SIG-M5 (cell line): ENCODE measurements at regions not wholly inside any gene's neighbourhood (a gene's known extent, or its start where the extent isn't known, plus 50 kb on each side); places are given as distances from the start of the nearest gene placed in this dataset.

Source experiments
- DNase-seq: peaks from one replicate; lab custom pipeline; 2025; lab: John Stamatoyannopoulos, UW

DNA sequence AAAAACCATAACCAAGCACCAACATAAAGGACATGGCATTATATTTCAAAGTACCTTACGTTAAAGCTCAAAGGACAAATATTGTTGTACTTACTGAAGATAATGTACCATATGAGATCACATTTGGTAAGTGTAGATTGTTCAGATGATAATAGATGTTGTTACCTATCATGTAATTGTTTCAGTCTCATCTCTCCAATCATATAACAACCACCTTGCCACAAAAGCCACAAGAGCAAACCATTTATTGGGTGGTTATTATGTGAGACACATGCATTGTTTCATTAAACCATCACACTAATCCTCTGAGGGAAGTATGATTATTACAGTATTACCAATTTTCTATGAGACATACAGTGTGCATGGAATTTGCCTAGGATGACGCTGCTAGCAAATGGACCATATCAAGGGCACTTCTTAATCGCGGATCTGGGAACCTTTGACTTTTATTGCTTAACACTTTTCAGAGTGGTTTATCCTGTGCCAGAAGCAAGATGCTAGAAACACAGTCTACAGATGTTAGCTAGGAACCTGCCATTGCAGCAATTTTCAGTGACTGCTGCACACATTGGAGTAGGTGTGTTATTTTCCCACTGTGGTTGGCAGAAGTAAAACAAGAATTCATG lies 149.8 kb upstream of the AKIRIN2 start:
- DNase-seq, result no peak

DNA sequence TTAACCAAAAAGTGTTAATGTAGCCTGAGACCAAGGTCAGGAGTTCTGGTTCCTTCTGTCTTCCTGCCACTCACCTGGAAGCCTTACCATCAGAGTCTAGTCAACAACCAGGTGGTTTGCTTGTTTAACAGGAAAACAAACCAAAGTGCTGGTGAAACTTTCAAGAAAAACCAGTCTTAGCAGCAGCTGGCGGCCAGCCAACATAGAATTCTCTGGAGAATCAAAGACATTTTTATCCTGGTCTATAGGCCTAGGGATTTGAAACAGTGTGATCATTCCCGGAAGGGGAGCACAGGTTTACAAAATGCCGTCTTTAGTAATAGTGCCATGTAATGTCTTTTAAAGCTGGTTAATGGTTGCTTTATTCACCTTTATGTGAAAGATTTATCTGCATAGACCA lies 146.6 kb upstream of the AKIRIN2 start:
- no peak for DNase-seq

DNA sequence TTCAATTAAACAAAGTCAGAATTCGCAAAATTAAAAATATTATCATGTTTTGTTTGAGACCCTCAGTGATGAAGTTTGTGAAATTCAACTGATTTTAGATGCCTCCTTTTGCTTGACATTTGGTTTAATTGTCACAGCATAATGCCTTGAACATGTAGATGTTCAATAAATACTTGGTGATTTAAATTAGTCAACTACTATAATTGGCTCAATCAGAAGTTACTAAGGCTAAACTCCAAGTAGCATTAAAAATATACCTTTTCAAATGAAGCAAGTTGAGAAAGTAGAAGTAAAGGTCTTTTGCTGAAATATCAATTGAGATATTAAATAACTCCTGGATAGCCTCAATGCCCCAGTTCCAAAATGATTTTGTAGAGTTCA lies 145.8 kb upstream of the AKIRIN2 start:
- DNase-seq, result no peak

DNA sequence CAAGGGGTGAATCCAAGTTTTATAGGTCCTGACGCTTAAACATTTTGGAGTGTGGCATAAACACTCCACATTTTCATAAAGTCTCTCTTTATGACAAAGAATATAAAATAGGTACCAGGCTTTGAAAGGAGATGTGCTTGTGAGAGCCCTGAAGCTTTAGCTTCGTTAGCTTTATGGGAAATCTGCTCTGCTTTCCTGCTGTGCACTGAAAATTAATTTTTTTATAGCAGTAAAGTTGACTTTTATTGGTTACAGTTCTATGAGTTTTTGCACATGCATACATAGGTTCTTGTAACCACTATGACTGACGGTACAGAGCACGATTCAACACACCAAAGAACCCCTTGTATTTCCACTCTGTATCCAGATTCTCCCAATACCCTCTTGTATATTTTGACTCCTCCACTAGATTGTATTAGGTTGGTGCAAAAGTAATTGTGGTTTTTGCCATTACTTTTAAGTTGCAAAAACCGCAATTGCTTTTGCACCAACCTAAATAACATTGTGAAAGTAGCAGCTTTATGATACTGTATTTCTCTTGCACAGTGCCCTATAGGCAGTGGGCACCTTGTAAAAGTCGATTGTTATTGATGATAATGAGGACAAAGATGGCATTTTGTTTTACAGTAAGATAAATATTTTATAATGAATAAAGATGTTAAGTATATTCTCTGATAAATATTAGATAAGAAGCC lies 145.2 kb upstream of the AKIRIN2 start:
- DNase-seq, result no peak

DNA sequence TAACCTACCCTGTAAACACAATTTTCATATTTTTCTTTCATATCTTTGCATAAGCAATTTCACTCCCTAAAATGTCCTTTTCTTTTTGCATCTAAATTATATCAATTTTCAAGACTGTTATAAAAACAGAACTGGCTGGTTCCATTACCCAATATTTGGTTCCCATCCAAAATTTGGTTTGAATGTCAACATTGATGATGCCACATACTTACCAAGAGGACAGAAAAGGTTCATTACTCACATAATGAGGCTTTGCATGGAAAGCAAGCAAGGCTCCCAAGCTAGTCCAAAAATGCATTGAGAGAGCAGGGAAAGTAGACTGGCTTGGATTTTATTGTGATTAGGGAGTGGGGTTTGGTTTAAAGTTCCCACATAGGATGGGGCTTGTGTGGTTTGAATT lies 144.4 kb upstream of the AKIRIN2 start:
- DNase-seq, result no peak

DNA sequence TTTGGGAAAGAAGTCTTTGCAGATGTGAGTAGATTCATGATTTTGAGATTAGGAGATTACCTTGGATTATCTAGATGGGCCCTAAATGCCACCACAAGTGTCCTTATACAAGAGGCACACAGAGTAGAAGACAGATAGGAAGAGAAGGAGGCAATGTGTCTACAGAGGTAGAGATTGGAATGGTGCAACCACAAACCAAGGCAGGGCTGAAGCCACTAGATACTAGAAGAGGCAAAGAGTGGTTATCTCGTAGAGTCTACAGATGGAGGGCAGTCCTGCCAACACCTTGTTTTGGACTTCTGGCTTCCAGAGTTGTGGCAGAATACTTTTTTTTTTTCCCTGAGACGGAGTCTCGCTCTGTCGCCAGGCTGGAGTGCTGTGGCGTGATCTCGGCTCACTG lies 138.3 kb upstream of the AKIRIN2 start:
- no peak for DNase-seq

DNA sequence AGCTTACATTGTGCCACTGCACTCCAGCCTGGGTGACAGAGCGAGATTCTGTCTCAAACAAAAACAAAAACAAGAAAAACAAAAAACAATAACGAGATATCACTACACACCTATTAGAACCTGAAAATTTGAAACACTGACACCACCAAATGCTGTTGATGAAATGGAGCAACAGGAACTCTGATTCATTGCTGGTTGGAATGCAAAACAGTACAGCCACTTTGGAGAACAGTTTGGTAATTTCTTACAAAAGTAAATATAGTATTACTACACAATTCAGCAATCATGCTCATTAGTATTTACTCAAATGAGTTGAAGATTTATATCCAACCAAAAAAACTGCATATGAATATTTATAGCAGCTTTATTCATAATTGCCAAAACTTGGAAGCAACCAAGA lies 135.8 kb upstream of the AKIRIN2 start:
- DNase-seq, result no peak

DNA sequence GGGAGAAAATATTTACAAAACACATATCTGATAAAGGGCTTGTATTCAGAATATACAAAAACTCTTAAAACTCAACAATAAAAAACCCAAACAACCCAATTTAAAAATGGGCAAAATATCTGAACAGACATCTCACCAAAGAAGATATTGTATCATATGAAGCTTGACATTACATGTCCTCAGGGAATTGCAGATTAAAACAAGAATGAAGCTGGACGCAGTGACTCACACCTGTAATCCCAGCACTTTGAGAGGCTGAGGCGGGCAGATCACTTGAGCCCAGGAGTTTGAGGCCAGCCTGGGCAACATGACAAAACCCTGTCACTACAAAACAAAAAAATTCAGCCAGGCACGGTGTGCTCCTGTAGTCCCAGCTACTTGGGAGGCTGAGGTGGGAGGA lies 135.4 kb upstream of the AKIRIN2 start:
- DNase-seq, result no peak

DNA sequence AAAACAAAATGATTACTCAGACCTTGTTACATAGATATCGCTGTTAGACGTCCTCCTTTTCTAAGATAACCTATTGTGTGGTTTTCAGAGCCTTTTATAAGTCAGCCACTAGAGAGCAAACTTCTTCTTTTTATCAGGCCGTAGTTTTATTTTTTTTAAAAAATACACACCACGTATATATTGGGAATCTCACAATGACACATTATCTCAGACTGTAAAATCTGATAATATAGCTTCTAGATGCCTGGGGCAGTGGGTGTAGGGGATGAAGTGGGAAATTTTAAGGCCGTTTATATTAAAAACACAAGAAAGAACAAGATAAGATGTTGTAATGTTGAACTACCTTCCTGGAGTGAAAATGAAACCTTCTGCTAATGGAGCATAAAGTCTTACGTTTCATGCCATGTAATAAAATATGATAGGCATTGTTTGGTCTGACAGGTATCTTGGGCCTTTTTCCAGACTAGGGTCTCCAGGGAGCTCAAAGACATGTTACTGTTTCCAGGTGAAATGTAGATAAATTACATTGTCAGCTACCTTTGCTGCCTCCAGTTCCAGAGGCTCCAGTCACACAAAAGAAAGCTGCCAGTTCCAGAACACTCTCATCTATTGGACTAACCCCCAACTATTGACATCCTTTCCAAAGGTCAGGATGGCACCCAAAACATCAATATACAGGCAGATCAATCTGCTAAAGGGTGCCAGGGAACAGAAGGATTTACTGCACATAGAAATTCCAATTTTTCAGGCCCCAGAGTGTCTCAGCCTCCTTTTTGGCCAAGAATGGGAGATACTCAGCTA lies 130.2 kb upstream of the AKIRIN2 start:
- DNase-seq, result no peak

DNA sequence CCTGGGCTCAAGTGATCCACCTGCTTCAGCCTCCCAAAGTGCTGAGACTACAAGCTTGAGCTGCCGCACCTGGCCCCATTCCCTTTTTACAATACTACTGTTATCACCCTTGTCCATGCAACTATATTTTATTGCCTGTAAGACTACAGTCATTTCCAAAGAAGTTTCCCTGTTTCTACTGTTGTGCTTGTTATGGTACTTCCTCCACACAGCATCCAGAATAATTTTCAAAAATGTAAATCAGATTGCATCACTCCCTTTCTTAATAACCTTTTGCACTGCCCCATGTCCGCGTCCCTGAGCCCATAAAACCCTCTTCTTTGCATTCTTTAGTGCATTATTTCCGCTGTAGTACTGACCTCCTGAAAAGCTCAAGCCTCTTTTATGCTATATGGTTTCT lies 128.9 kb upstream of the AKIRIN2 start:
- no peak for DNase-seq

DNA sequence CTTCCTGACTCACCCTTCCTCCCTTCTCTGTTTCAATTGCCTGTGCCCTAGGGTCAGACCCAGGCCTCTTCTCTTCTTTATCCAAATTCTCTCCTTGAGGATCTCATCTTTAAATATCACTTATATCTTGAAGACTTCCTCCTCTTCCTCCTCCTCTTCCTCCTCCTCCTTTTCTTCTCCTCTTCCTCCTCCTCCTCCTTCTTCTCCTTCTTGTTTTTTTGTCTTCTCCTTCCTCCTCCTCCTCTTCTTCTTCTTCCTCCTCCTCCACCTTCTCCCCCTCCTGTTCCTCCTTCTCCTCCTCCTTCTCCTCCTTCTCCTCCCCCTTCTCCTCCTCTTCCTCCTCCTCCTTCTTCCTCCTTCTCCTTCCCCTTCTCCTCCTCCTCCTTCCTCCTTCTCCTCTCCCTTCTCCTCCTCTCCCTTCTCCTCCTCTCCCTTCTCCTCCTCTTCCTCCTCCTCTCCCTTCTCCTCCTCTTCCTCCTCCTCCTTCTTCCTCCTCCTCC lies 127.6 kb upstream of the AKIRIN2 start:
- no peak for DNase-seq

DNA sequence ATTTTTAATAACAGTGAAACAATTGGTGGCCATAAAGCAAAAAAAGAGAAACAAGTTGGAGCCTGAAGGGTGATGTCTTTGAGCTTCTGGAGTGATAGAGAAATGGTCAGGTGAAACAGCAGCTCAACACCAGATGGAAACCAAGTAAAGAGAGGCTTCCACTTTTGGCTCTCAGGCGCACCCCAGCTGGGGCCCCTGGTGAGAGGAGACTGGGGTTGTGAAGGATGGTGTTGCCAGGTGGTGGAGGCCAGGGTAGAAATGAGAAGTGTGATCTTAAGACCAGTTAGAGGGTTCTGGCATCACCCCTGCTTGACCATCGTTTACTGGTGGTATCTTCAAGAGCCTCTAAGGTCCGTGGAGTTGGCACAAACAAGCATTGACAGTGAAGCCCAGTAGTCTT lies 126.0 kb upstream of the AKIRIN2 start:
- DNase-seq, result no peak

DNA sequence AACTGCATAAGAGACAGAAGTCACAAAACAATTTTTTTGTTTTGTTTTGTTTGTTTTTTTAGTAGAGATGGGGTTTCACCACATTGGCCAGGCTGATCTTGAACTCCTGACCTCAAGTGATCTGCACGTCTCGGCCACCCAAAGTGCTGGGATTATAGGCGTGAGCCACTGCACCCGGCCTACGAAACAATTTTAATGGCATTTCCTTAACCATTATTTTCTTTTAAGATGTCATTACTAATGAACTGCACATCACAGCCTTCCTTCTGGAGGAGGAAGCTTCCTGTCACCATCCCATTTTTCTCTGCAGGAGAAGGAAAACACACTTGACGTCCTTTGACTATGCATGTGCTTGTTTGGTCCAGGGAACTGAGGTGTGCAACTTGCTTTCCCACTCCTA lies 125.3 kb upstream of the AKIRIN2 start:
- no peak for DNase-seq

DNA sequence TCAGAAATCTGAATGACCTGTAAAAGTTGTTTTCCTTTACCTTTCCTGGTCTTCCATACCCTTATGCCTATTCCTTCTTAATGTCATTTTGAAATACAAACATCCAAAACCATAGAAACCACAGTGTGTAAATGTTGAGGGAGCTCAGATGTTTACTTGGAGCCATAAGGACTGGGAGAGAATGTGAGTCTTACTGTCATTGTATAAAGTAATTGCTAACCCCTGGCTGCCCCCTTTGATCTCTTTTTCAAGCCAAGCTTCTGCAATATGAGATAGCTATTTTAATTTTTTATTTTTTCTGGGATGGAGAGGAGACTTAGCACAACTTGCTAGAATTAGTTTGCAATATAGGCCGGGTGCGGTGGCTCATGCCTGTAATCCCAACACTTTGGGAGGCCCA lies 124.4 kb upstream of the AKIRIN2 start:
- no peak for DNase-seq

DNA sequence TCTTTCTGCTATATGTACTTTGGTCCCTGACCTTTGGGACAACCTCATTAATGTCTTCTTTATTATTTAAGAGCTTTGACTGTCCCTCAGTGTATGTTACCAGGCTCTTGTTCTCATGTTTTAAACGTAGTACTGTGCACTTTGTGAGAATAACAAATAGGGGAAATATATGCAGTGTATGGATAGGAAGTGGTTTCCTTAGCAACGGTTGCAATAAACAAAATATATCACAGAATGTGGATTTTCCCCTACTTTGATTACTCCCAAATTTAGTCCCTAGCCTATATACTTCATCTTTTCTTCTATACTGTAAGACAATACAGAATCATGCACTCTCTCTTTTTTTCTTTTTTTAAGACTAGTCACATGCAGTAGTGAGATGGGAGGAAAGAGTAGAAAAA lies 123.8 kb upstream of the AKIRIN2 start:
- no peak for DNase-seq

DNA sequence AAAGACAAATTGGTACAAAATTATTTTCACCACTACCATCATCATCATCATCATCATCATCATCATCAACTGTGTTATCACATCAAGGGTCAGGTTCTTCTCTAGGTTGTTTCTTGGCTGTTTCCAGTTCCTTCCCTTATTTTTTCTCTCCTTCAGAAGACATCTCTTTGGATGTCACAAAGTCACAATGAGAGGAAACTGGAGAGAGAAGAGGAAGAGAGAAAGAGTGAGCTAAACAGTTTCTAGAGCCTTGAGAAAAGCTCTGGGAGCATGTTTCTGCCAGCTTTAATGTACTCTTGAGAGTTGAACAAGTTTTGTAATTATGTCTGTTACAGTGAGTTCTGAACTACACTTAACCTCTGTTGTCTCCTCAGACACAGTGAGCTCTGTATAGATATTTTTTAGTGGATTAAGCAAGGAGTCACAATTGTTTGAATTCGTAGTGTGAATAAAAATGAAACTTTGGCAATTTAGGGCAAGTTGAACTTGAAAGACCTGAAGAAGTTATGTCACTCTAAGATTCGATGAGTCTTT lies 123.0 kb upstream of the AKIRIN2 start:
- DNase-seq, result no peak

DNA sequence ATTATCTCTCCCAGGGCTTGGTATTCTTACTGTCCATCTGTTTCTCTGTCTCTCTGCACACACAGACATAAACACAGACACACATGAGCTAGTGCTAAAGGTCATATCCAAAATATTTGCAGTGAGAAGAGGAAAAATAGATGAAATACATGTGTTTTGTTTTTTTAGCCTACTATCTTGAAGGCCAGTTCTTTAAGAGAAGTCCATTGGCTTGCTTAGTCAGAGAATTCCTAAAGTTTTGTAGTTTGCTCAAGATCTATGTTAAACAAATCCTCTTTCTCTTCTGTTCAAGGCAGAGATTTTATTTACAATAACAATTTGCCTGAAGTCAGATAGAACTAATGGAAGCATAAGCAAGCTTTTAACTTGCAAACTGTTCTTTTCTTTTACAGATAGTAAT lies 120.0 kb upstream of the AKIRIN2 start:
- DNase-seq, result no peak

DNA sequence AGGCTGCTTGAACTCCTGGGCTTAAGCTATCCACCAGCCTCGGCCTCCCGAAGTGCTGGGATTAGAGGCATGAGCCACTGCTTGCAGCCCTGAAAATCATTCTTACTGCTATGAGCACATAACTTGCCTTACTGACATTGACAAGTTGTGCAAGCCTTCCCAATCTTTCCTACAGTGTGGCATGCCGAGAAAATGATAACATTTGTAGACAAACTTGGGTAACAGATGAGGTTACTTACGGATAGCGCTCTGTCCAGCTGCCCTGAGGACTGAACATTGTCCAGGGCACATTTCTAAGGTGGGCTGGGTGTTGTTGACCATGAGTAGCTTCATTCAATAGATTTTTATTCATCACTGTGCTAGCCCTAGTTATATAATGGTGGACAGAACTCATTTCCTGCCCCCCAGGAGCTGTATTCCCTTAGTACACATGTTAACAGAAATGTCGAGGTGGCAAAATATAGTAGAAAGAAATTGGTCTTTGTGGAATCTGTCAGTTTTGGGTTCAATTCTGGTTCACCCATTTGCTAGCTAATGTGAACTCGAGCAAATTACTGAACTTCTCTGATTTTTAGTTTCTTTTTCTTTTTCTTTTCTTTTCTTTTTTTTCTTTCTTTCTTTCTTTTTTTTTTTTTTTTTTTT lies 118.4 kb upstream of the AKIRIN2 start:
- DNase-seq, result no peak

DNA sequence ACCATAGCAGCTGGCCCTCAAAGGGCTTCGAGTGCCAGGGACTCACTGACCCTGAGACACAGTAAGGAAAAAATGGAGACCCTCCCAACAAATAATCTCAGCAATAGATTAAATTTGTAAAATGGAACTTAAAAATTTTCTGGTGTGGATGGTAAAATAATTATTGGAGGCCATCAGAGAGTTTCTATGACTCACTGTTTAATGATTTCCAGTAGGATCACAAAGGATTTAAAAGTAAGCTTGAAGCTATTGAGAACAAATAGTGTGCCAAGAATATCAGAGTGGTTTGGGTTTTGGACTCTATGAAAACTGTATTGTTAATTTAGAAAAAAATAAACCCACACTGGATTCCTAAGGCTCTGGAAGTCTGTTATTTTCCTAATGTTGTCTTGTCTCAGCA lies 115.2 kb upstream of the AKIRIN2 start:
- DNase-seq, result no peak

DNA sequence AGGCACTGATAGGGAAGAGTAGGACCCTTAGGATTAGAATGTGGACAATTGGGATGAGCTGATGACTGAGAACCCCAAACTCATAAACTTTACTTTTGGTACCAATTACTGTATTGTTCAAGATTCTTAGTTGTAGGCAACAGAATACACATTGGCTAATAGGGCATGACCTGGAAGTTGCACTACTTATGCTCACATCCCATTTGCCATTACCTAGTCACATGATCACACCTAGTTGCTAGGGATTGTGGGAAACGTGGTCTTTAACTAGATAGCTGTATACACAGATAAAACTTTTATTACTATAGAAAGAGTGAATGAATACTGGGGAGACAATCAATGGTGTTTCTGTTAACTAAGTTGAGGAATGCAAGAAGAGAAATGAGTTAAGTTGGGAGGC lies 113.4 kb upstream of the AKIRIN2 start:
- DNase-seq, result no peak

DNA sequence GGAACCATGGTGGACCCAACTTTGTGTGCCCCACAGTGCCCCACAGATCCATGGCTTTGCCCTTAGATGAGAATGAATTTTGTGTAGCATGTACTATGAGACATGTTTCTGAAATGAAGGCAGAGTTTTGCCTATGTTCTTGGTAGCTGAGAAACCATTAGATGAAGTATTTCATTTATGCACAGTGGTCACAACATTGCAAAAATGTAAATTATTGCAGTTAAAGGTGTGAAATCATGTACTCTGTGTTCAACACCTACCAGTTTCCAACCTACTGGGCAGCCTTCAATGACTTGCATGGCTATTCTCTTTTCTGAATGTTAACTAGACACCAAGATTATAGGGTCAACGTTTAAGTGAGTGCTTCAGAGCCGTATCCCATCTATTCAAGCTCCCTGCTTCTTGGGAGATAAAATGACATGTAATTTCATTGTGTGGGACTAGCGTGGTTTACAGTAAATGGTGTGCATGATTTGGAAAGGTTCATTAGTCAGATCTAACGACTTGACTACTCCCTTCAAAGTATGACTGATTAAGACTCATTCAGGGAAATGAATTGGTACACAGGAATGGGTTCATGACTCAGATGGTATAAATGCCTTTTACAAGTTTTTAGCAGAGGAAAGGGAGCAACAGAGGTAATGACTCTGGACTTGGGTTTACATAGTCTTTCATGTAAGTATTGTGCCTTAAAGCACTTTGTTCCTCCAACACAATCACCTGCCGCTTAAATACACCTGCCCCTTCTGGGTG lies 106.1 kb upstream of the AKIRIN2 start:
- DNase-seq, result no peak

DNA sequence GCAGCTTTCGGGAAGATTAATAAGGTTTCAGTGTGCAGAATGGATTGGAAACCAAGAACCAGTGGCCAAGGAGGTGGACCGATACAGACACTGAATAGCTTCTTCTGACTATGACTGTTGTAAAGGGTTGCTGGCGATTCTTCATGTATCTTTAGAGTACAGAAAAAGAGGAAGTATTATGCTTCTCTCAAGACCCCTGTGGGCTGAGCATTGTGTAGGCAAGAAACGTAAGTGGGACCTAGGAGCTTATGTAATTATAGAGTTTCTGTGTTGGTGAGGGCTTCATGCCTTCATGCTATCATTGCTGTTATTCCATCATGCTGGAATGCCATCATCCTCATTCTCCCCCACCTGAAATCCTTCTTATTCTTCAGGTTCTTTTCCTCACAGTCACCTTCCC lies 105.4 kb upstream of the AKIRIN2 start:
- no peak for DNase-seq
